22Rv1 (cell line): ENCODE measurements at regions not wholly inside any gene's neighbourhood (a gene's known extent, or its start where the extent isn't known, plus 50 kb on each side); places are given as distances from the start of the nearest gene placed in this dataset.
"Not testable (repeated sequence)": the region's sequence is repeated elsewhere in the genome, so short reads cannot be mapped to it uniquely, and the experiment has no call there.

Source experiments
- ZFX ChIP-seq: fragments of 450-650 bp; IDR thresholded peaks from 2 replicates; pipeline ENCODE4 v1.6.1; 2017; ENCODE audit warnings: antibody characterized with exemption, borderline replicate concordance
- TF ChIP-seq, protein P1 (sequence below): fragments of 450-650 bp; IDR thresholded peaks from 2 replicates; pipeline ENCODE4 v1.5.1; 2017; ENCODE audit warnings: mild to moderate bottlenecking

DNA sequence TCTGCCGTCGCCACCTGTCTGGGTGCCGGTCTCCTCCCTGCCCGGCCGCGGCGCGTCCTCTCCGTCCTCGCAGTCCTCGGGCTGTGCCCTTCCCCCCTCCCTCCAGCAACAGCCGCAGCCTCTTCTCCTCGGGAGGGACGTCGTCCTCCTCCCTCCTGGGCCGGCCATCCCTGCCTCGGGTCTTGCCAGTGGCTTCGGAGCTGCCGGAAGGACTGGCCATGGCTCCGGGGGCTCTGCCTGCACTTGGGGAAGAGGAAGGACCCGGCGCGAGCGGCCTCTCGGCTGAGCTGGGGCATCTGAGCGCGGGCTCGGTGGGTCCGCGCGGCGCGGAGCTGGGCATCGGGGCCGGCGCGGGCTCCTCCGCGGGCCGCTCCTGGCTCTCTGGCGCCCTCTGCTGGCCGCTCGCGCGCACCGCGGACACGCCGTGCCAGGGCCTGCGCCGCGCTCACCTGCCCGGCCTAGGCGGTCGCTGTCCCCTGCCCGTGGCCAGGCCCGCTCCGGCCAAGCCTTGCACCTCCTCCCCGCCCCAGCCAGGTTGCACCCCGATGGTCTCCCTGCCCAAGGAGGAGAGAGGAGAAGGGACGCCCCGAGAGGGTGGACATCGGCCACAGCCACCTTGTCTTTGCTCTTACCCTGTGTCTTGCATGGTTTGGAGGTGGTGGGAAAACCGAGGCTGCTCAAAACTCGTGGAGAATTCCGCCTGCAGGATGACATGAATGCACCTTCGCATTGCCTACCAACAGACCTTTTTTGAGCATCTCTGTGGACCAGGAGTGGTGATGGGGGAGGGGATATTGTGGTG lies 83.9 kb upstream of the FRG2C start:
- TF ChIP-seq, protein P1, sequence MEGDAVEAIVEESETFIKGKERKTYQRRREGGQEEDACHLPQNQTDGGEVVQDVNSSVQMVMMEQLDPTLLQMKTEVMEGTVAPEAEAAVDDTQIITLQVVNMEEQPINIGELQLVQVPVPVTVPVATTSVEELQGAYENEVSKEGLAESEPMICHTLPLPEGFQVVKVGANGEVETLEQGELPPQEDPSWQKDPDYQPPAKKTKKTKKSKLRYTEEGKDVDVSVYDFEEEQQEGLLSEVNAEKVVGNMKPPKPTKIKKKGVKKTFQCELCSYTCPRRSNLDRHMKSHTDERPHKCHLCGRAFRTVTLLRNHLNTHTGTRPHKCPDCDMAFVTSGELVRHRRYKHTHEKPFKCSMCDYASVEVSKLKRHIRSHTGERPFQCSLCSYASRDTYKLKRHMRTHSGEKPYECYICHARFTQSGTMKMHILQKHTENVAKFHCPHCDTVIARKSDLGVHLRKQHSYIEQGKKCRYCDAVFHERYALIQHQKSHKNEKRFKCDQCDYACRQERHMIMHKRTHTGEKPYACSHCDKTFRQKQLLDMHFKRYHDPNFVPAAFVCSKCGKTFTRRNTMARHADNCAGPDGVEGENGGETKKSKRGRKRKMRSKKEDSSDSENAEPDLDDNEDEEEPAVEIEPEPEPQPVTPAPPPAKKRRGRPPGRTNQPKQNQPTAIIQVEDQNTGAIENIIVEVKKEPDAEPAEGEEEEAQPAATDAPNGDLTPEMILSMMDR = peak; percentile 77
- not testable (repeated sequence) for TF ChIP-seq ZFX
